ENCODE measurements at regions not wholly inside any gene's neighbourhood (a gene's known extent, or its start where the extent isn't known, plus 50 kb on each side); places are given as distances from the start of the nearest gene placed in this dataset.

GRCh38 chr14:96653597-96653996, 143.6 kb upstream of the VRK1 start:
- Mint-ChIP-seq H3K9me3 (ENCODE audit: low read depth, unreplicated experiment) (no peaks in the 10 kb centered on the region), H3K36me3 (ENCODE audit: insufficient read depth, unreplicated experiment) (no peaks in the 10 kb centered on the region), H3K4me1 (ENCODE audit: low read depth, unreplicated experiment) (no peaks in the 10 kb centered on the region), H3K27ac (ENCODE audit: unreplicated experiment) (no peak overlapping the region), H3K4me3 (ENCODE audit: low read depth, unreplicated experiment) (no peak overlapping the region), H3K27me3 (ENCODE audit: unreplicated experiment) (peaks cover 34% of the 10 kb centered on the region)
- no TSS peak for BruUV-seq (replicated peaks)
- no peak for DNase-seq
- CTCF ChIA-PET: no interaction called here
- no peak for TF ChIP-seq CTCF (IDR thresholded peaks at IDR 0.05; ENCODE audit: unreplicated experiment)
- intact Hi-C loops (cut with micrococcal nuclease; ENCODE audit: unreplicated experiment): no loop called here

DNA sequence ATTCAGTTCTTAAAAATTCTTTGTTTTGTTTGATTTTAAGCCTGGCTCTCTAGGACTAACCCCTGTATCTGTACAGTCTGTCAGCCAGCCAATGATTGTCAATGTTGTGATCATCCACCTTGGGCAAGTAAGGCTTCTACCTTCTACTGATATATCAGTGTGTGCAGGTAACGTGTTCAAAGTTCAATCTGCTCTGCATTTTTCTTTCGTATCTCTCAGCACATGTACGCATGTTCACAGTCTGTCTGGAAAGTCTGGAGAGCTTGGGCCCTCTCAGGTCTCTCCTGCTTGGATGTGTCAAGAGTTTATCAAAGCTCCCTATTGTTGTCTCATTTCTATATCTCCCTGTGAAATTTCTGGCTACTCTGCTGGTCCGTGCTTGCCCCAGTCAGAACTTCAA, 138.6 kb upstream of the VRK1 start:
- no peak for TF ChIP-seq CTCF (IDR thresholded peaks at IDR 0.05; ENCODE audit: unreplicated experiment)
- intact Hi-C loops (cut with micrococcal nuclease; ENCODE audit: unreplicated experiment): no loop called here
- CTCF ChIA-PET: no interaction called here
- no peak for DNase-seq
- Mint-ChIP-seq H3K27ac (ENCODE audit: unreplicated experiment) (no peak overlapping the region), H3K27me3 (ENCODE audit: unreplicated experiment) (peaks cover 63% of the 10 kb centered on the region), H3K9me3 (ENCODE audit: low read depth, unreplicated experiment) (no peaks in the 10 kb centered on the region), H3K4me1 (ENCODE audit: low read depth, unreplicated experiment) (no peaks in the 10 kb centered on the region), H3K4me3 (ENCODE audit: low read depth, unreplicated experiment) (no peak overlapping the region), H3K36me3 (ENCODE audit: insufficient read depth, unreplicated experiment) (no peaks in the 10 kb centered on the region)
- no TSS peak for BruUV-seq (replicated peaks)

DNA sequence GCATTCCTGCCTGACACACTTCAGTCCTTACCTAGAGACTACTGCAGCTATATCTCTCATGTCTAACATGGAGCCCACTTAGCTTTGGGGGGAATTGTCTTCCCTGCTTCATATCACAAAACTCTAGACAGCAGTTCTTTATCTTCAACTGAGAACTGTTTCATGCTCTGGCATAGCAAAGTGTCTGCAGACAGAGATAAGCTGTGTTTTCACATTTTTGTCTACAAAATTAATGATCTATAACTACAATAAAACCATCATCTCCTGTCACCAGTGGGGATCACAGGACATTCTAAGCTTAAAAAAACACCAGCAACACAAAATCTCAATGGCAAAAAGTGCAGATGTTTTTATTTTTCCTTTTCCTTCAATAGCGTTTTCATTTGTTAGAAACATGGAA, 137.1 kb upstream of the VRK1 start:
- Mint-ChIP-seq H3K9me3 (ENCODE audit: low read depth, unreplicated experiment) (no peaks in the 10 kb centered on the region), H3K27me3 (ENCODE audit: unreplicated experiment) (peaks cover 77% of the 10 kb centered on the region), H3K36me3 (ENCODE audit: insufficient read depth, unreplicated experiment) (no peaks in the 10 kb centered on the region), H3K4me3 (ENCODE audit: low read depth, unreplicated experiment) (no peak overlapping the region), H3K4me1 (ENCODE audit: low read depth, unreplicated experiment) (no peaks in the 10 kb centered on the region), H3K27ac (ENCODE audit: unreplicated experiment) (no peak overlapping the region)
- CTCF ChIA-PET: no interaction called here
- BruUV-seq (replicated peaks): no TSS peak
- intact Hi-C loops (cut with micrococcal nuclease; ENCODE audit: unreplicated experiment): no loop called here
- no peak for DNase-seq
- TF ChIP-seq CTCF (IDR thresholded peaks at IDR 0.05; ENCODE audit: unreplicated experiment): no peak

DNA sequence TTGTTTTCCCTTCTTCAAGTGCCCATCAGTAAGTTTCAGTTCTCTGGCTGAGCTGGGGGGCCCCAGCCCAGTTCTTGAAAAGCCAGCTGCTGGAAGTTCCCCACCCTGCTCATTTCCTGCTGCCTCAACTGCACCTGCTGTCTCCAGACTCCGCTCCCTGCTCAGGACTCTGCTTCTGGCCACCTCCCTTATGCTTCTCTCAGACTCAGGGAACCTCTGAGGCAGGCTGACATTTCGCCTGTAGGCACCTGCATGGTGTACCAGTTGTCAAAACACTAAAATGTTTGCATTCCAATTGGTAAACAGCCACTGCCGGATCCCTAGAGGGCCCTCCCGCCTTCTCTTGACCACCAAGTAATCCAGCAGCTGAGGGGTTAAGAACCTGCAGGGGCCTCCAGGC, 136.5 kb upstream of the VRK1 start:
- H3K36me3 Mint-ChIP-seq (ENCODE audit: insufficient read depth, unreplicated experiment): no peaks in the 10 kb centered on the region
- CTCF ChIA-PET: no interaction called here
- BruUV-seq (replicated peaks): no TSS peak
- peaks cover 81% of the 10 kb centered on the region for H3K27me3 Mint-ChIP-seq (ENCODE audit: unreplicated experiment)
- intact Hi-C loops (cut with micrococcal nuclease; ENCODE audit: unreplicated experiment): no loop called here
- TF ChIP-seq CTCF (IDR thresholded peaks at IDR 0.05; ENCODE audit: unreplicated experiment): no peak
- H3K4me3 Mint-ChIP-seq (ENCODE audit: low read depth, unreplicated experiment): no peak overlapping the region
- no peak overlapping the region for H3K27ac Mint-ChIP-seq (ENCODE audit: unreplicated experiment)
- no peaks in the 10 kb centered on the region for H3K9me3 Mint-ChIP-seq (ENCODE audit: low read depth, unreplicated experiment)
- H3K4me1 Mint-ChIP-seq (ENCODE audit: low read depth, unreplicated experiment): no peaks in the 10 kb centered on the region
- no peak for DNase-seq

All from Calu3 (cell line).